Lung (tissue), 11 donors: ENCODE measurements at regions not wholly inside any gene's neighbourhood (a gene's known extent, or its start where the extent isn't known, plus 50 kb on each side); places are given as distances from the start of the nearest gene placed in this dataset.

Source experiments
- ATAC-seq: fragments of 200-7000 bp; cut with Tn5 transposase; one replicate; pipeline ENCODE4 v1.9.1; 2020; ENCODE audit warnings: moderate number of reproducible peaks; ENCODE audit not compliant: insufficient read depth, low FRiP score
- DNase-seq, 3 donors: peaks; one replicate each; pipeline ENCODE4 v3.0.0-alpha.2; 2013 to 2017
- H3K27ac ChIP-seq, 2 donors: one replicate each; pipeline ENCODE4 v1.5.1; 2013; ENCODE audit warnings: mild to moderate bottlenecking in 2 of 2, moderate library complexity in 2 of 2, control low read depth in 1 of 2, inconsistent platforms in 1 of 2, low read depth in 1 of 2, low read length in 1 of 2
- H3K27me3 ChIP-seq, 3 donors: one replicate each; pipeline ENCODE4 v1.5.1; 2013; ENCODE audit warnings: low read length in 2 of 3; ENCODE audit not compliant: control insufficient read depth in 3 of 3, insufficient read depth in 3 of 3
- H3K36me3 ChIP-seq, 4 donors: one replicate each; pipeline ENCODE4 v1.5.1; 2013; ENCODE audit warnings: low read length in 4 of 4, mild to moderate bottlenecking in 1 of 4, moderate library complexity in 1 of 4; ENCODE audit not compliant: control insufficient read depth in 4 of 4, insufficient read depth in 4 of 4
- H3K4me1 ChIP-seq, 5 donors: one replicate each; pipeline ENCODE4 v1.5.1; 2013; ENCODE audit warnings: low read length in 5 of 5, mild to moderate bottlenecking in 2 of 5, moderate library complexity in 1 of 5; ENCODE audit not compliant: control insufficient read depth in 5 of 5, insufficient read depth in 5 of 5
- H3K4me3 ChIP-seq: one replicate; pipeline ENCODE4 v1.5.1; 2013; ENCODE audit warnings: mild to moderate bottlenecking, control low read depth, moderate library complexity
- H3K9ac ChIP-seq, 2 donors: one replicate each; pipeline ENCODE4 v1.5.1; 2013; ENCODE audit warnings: low read length in 2 of 2, control low read depth in 1 of 2; ENCODE audit not compliant: insufficient read depth in 1 of 2
- H3K9me3 ChIP-seq, 4 donors: one replicate each; pipeline ENCODE4 v1.5.1; 2013; ENCODE audit warnings: low read length in 3 of 4, mild to moderate bottlenecking in 1 of 4, moderate library complexity in 1 of 4; ENCODE audit not compliant: control insufficient read depth in 4 of 4, insufficient read depth in 3 of 4
- CTCF ChIP-seq: IDR thresholded peaks from 2 replicates; pipeline ENCODE4 v1.5.1; 2012; ENCODE audit warnings: mild to moderate bottlenecking; ENCODE audit errors: control extremely low read depth, extremely low read depth
- WGBS, 2 donors: extraction: QIAGEN DNeasy Blood & Tissue Kit; methylation state at CpG; one replicate each; pipeline ENCODE4 v1.1.7; 2013; 5-methylcytosine and 5-hydroxymethylcytosine counted together
- donor health status: control.
- donor health status: control.
- donor health status: Bipolar disorder and iron deficiency.
- donor health status: healthy.
- donor health status: DM: yes; HTN: yes; CAD: no.

DNA sequence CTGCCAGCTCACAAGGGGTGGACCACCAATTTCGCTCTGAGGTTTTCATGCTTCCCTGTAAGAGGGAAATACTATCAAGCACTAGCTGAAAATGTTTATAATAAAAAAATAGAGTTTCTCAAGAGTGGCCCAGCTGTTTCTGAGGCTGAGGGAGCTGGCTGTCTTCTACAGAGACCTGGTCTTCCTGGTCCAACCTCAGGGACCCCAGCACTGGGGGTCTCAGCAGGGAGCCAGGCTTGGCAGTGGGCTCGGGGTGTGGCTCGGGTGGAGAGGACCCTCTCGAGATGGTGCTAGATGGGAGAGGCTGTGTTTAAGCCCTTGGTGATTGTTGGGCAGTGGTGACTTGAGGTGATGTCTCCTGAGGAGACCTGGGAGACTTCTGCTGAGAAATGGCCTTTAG, 87.3 kb upstream of the SHH start:
- TF ChIP-seq CTCF = no peak
- WGBS, 2 donors = 89 to 90% methylated on average over 4 of the region's 4 CpGs
- Histone ChIP-seq H3K9ac (no peak overlapping the region), H3K4me3 (no peak overlapping the region), H3K27me3 (no peaks in the 10 kb centered on the region), H3K9me3 (peaks cover 0 to 16% (median 0%) of the 10 kb centered on the region in 4 donors), H3K36me3 (no peaks in the 10 kb centered on the region), H3K27ac (no peak overlapping the region), H3K4me1 (no peaks in the 10 kb centered on the region)
- ATAC-seq (no peak), DNase-seq (no peak)

DNA sequence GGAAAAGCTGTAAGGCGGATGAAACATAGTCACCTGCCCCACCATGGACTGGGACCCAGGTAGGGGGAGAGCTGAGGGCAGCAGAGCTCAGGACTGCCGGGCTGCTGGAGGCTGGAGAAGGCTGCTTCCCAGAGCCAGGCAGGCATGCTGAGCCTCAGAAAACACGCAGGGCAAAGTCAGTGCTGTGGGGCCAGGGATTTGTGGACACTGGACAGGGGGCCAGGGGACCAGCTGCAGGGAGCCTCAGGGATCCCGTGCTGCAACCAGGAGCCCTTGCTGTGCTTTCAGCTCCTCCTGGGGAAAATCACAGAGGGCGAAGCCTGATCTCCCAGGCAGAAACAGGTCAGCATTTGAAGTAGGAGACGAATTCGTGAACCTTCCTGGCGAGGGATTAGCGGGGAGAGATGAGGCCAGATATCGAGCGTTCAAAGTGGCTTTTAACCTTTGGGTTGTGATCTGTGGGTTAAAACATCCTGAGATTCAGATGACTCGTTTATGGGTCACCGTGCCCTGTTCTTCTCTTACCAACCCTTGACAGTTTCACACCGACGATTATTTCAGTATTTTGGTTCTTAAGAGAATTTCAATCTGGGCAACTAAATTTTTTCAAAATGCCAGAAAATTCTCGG, 85.6 kb upstream of the SHH start:
- ATAC-seq (no peak), DNase-seq (no peak)
- Histone ChIP-seq H3K9me3 (peaks cover 0 to 12% (median 0%) of the 10 kb centered on the region in 4 donors), H3K36me3 (no peaks in the 10 kb centered on the region), H3K27ac (no peak overlapping the region), H3K4me3 (no peak overlapping the region), H3K4me1 (no peaks in the 10 kb centered on the region), H3K27me3 (no peaks in the 10 kb centered on the region), H3K9ac (no peak overlapping the region)
- WGBS, 2 donors = 85 to 92% methylated on average over 16 of the region's 16 CpGs
- TF ChIP-seq CTCF = no peak

DNA sequence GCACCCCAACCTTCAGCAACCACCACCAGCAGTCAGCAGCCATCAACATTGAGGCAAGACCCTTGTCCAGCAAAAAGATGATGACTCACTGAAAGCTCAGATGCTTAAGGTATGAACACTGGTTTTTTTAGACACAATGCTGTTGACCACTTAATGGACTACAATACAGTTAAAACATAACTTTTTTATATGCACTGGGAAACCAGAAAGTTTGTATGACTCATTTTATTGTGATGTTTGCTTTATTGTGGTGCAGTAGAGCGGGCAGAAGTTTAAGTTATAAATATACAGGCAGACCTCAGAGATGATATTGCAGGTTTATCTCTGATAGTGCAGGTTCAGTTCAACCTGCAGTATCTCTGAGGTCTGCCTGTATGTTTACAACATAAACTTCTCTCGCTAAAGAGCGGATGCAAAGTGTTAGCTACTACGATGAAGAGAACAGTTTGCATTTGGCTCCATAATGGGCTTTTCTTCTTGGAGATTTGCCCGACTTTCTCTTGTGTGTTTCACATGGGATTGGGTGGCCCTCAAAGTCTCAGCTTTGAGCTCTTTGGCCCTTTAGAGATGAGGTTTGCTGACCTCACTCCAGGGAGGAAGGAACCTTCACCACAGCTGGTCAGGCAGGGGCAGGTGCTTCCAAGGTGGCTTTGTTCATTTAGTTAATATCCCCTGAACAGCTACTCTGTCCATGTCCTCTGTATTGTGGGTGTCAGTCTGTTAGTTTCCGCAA, 84.4 kb upstream of the SHH start:
- H3K27ac ChIP-seq = no peak overlapping the region
- peaks cover 0 to 12% (median 0%) of the 10 kb centered on the region in 4 donors for H3K9me3 ChIP-seq
- H3K4me1 ChIP-seq = no peaks in the 10 kb centered on the region
- DNase-seq = no peak
- no peak for ATAC-seq
- no peaks in the 10 kb centered on the region for H3K36me3 ChIP-seq
- no peaks in the 10 kb centered on the region for H3K27me3 ChIP-seq
- no peak overlapping the region for H3K9ac ChIP-seq
- no peak for TF ChIP-seq CTCF
- no peak overlapping the region for H3K4me3 ChIP-seq
- WGBS, 2 donors = 81 to 91% methylated on average over 6 of the region's 6 CpGs
